Caki2 (cell line): ENCODE measurements at regions not wholly inside any gene's neighbourhood (a gene's known extent, or its start where the extent isn't known, plus 50 kb on each side); places are given as distances from the start of the nearest gene placed in this dataset.
A peak's percentile ranks its signal among the peaks of the same experiment; 100 is the strongest.

Source experiments
- DNase-seq: peaks from one replicate; pipeline ENCODE4 v3.0.0-alpha.2; 2015; ENCODE audit warnings: low read depth
- in situ Hi-C: cut with HindIII; loops from 2 replicates; pipeline ENCODE4 v1.10.0; 2016; ENCODE audit warnings: low sequenced_read_pairs, low pct_unique_long_range_greater_than_20kb, mixed read lengths

- in situ Hi-C loops: no loop called here
- DNase-seq: no peak
Observed at GRCh38 chr12:93176610-93177126, 201.1 kb upstream of the NUDT4 start.

- no peak for DNase-seq
- in situ Hi-C loops: no loop called here
Observed at GRCh38 chr12:93177208-93178153, 200.2 kb upstream of the NUDT4 start.

- in situ Hi-C loops: no loop called here
- no peak for DNase-seq
Observed at GRCh38 chr12:93178154-93178878, 199.4 kb upstream of the NUDT4 start.

- no peak for DNase-seq
- in situ Hi-C loops: no loop called here
Observed at GRCh38 chr12:93179792-93180191, 197.9 kb upstream of the NUDT4 start.

- in situ Hi-C loops: no loop called here
- no peak for DNase-seq
Observed at GRCh38 chr12:93180566-93180965, 197.2 kb upstream of the NUDT4 start.

- no peak for DNase-seq
- in situ Hi-C loops: no loop called here
Observed at GRCh38 chr12:93181409-93181965, 196.2 kb upstream of the NUDT4 start.

- in situ Hi-C loops: no loop called here
Observed at GRCh38 chr12:93183940-93184671, 193.6 kb upstream of the NUDT4 start.

GRCh38 chr12:93184672-93185368, 192.9 kb upstream of the NUDT4 start:
- in situ Hi-C loops: no loop called here
- DNase-seq: no peak

More at GRCh38 chr12:93183940-93184671, 193.6 kb upstream of the NUDT4 start:
- DNase-seq: no peak

GRCh38 chr12:93185369-93185741, 192.4 kb upstream of the NUDT4 start:
- no peak for DNase-seq
- in situ Hi-C loops: no loop called here

GRCh38 chr12:93186131-93186530, 191.6 kb upstream of the NUDT4 start:
- DNase-seq: no peak
- in situ Hi-C loops: no loop called here

- DNase-seq: no peak
- in situ Hi-C loops: no loop called here
Observed at GRCh38 chr12:93186621-93187020, 191.1 kb upstream of the NUDT4 start.

GRCh38 chr12:93191423-93191822, 186.3 kb upstream of the NUDT4 start:
- no peak for DNase-seq
- in situ Hi-C loops: no loop called here

- no peak for DNase-seq
- in situ Hi-C loops: no loop called here
Observed at GRCh38 chr12:93191956-93192355, 185.8 kb upstream of the NUDT4 start.

GRCh38 chr12:93192878-93193277, 184.8 kb upstream of the NUDT4 start:
- in situ Hi-C loops: no loop called here
- no peak for DNase-seq

- in situ Hi-C loops: no loop called here
- DNase-seq: no peak
Observed at GRCh38 chr12:93195511-93195910, 182.2 kb upstream of the NUDT4 start.

- DNase-seq: peak; percentile 14
- in situ Hi-C loops: no loop called here
Observed at GRCh38 chr12:93197067-93197593, 180.6 kb upstream of the NUDT4 start.

- peak; percentile 71 for DNase-seq
- in situ Hi-C loops: no loop called here
Observed at GRCh38 chr12:93198086-93198485, 179.6 kb upstream of the NUDT4 start.

- DNase-seq: no peak
- in situ Hi-C loops: no loop called here
Observed at GRCh38 chr12:93199831-93200236, 177.9 kb upstream of the NUDT4 start.
